ENCODE measurements at regions not wholly inside any gene's neighbourhood (a gene's known extent, or its start where the extent isn't known, plus 50 kb on each side); places are given as distances from the start of the nearest gene placed in this dataset.

- Histone ChIP-seq H3K36me3 (no peaks in the 10 kb centered on the region), H3K9me3 (no peaks in the 10 kb centered on the region), H3K27me3 (no peaks in the 10 kb centered on the region), H3K27ac (no peak overlapping the region), H3K4me3 (replicated peaks in 1 of 3) (no peak overlapping the region), H3K4me1 (no peaks in the 10 kb centered on the region)
- intact Hi-C loops (cut with DNase I), result no loop called here
- TF ChIP-seq POLR2A (IDR thresholded peaks at IDR 0.05) (no peak), CTCF (IDR thresholded peaks at IDR 0.05) (no peak)
- 84 to 92% methylated on average over 5 of the region's 5 CpGs for WGBS, 2 donors
- DNase-seq, result no peak
Observed at GRCh38 chr2:65788556-65788955, 356.2 kb upstream of the SPRED2 start.

DNA sequence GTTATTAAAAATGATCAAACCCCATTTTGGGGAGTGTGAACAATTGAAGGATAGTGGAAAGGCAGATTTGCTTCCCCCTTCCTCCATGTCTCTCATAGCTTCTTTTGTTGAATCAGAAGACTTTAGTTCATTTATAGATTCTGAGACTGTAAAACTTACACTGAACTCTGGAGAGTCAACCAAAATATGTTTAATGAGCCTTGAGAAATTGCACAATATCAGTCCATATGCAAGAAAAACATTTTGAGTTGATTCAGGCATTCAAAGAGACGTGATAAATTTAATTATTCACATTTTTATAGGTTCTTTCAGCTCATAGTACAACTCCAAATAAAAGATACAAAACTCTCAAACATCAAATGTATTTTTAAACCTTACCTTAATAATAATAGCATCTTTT, 354.4 kb upstream of the SPRED2 start:
- DNase-seq, result no peak
- intact Hi-C loops (cut with DNase I), result no loop called here
- Histone ChIP-seq H3K4me3 (replicated peaks in 1 of 3) (no peak overlapping the region), H3K36me3 (no peaks in the 10 kb centered on the region), H3K27ac (no peak overlapping the region), H3K9me3 (no peaks in the 10 kb centered on the region), H3K27me3 (no peaks in the 10 kb centered on the region), H3K4me1 (peaks cover 0 to 6% of the 10 kb centered on the region in 2 donors)
- 72 to 82% methylated on average over 1 of the region's 1 CpG for WGBS, 2 donors
- TF ChIP-seq CTCF (IDR thresholded peaks at IDR 0.05) (no peak), POLR2A (IDR thresholded peaks at IDR 0.05) (no peak)

- Histone ChIP-seq H3K27me3 (no peaks in the 10 kb centered on the region), H3K36me3 (no peaks in the 10 kb centered on the region), H3K9me3 (no peaks in the 10 kb centered on the region), H3K4me3 (replicated peaks in 1 of 3) (no peak overlapping the region), H3K4me1 (peaks cover 0 to 6% of the 10 kb centered on the region in 2 donors), H3K27ac (no peak overlapping the region)
- intact Hi-C loops (cut with DNase I), result no loop called here
- DNase-seq, result no peak
- TF ChIP-seq CTCF (IDR thresholded peaks at IDR 0.05) (no peak), POLR2A (IDR thresholded peaks at IDR 0.05) (no peak)
- WGBS, 2 donors, result 70% methylated on average over 2 of the region's 2 CpGs
Observed at GRCh38 chr2:65786007-65786717, 353.8 kb upstream of the SPRED2 start.

- Histone ChIP-seq H3K9me3 (no peaks in the 10 kb centered on the region), H3K4me3 (replicated peaks in 1 of 3) (no peak overlapping the region), H3K36me3 (no peaks in the 10 kb centered on the region), H3K4me1 (peaks cover 0 to 6% of the 10 kb centered on the region in 2 donors), H3K27me3 (no peaks in the 10 kb centered on the region), H3K27ac (no peak overlapping the region)
- no peak for DNase-seq
- intact Hi-C loops (cut with DNase I), result no loop called here
- TF ChIP-seq POLR2A (IDR thresholded peaks at IDR 0.05), result no peak
- no peak for TF ChIP-seq CTCF (IDR thresholded peaks at IDR 0.05)
- 74 to 91% methylated on average over 5 of the region's 5 CpGs for WGBS, 2 donors
Observed at GRCh38 chr2:65782996-65783650, 350.7 kb upstream of the SPRED2 start.

- Histone ChIP-seq H3K4me3 (replicated peaks in 1 of 3) (no peak overlapping the region), H3K27me3 (no peaks in the 10 kb centered on the region), H3K36me3 (no peaks in the 10 kb centered on the region), H3K9me3 (no peaks in the 10 kb centered on the region), H3K27ac (no peak overlapping the region), H3K4me1 (peaks cover 0 to 6% of the 10 kb centered on the region in 2 donors)
- WGBS, 2 donors, result 13 to 35% methylated on average over 1 of the region's 1 CpG
- DNase-seq, result no peak
- TF ChIP-seq CTCF (IDR thresholded peaks at IDR 0.05) (no peak), POLR2A (IDR thresholded peaks at IDR 0.05) (no peak)
- intact Hi-C loops (cut with DNase I), result no loop called here
Observed at GRCh38 chr2:65782186-65782585, 349.8 kb upstream of the SPRED2 start.
